Activated CD4-positive, alpha-beta T cell treated with anti-CD3 and anti-CD28 coated beads, Interleukin-10, Interleukin-2, amounts not matched to agents 100 ng/mL and 50 ng/mL, durations not matched to agents 16 hours and 8 hours (primary cell): ENCODE measurements at regions not wholly inside any gene's neighbourhood (a gene's known extent, or its start where the extent isn't known, plus 50 kb on each side); places are given as distances from the start of the nearest gene placed in this dataset.

ENCODE experiments used
- DNase-seq: peaks from one replicate; pipeline ENCODE4 v3.0.0-alpha.2; 2020

GRCh38 chr11:19512618-19513017, 200.0 kb upstream of the NAV2 start:
- DNase-seq: no peak

DNA sequence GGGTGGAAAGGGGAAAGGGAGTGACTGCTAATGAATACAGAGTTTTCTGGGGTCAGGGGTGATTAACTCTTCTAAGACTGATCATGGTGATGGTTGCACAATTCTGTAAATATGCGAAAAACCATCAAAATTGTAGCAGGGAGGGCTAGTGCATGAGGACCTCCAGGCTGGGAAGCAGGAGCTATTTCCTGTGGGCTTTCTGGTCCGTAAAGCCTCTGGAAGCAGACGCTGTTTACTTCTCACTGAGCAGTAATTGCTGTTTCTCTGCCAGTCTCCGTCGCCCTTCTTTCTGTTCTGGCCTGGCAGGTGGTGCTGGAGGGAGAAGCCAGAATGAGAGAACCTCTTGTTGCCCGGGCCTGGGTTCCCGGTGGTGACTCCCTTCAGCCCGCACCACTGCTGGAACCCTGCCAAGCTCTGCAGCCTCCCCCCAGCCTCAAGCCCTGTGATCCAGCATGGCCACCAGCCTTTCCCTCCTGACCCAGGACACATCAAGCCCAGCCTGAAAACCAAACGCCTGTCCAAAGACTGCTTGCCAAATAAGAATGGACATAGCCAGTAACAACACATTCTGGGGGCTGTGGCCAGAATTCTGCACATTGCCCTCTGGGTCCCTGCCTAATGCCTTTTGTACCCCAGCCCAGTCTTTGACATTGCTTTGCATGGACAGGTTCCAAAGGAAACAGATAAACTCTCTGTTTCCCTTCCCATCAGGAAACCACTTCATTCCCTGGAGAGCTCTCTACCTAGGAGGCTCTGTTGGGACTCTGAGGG, 201.0 kb upstream of the NAV2 start:
- no peak for DNase-seq

- no peak for DNase-seq
Measured at GRCh38 chr11:19511066-19511412, 201.6 kb upstream of the NAV2 start.

- no peak for DNase-seq
Measured at GRCh38 chr11:19510468-19510867, 202.2 kb upstream of the NAV2 start.

- DNase-seq: no peak
Measured at GRCh38 chr11:19509215-19509614, 203.4 kb upstream of the NAV2 start.

DNA sequence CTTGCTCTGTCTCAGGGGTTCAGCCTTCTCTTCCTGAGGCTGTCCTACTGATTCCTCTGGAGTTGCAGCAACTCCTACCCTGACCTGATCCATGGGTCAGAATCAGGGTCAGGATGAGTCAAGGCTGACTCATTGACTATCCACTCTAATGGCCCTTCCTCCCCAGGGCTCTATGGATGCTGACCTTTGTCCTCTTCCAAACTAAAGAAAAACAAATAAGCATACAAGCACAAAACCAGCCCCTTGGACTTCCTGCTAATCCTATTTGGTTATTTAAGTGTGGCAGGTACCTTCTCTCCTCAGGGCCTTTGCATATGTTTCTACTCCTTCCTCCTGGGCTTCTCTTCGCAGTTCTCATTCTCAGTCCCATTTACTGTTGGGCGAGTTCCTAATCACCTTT, 204.5 kb upstream of the NAV2 start:
- no peak for DNase-seq

GRCh38 chr11:19506816-19507486, 205.7 kb upstream of the NAV2 start:
- no peak for DNase-seq

DNA sequence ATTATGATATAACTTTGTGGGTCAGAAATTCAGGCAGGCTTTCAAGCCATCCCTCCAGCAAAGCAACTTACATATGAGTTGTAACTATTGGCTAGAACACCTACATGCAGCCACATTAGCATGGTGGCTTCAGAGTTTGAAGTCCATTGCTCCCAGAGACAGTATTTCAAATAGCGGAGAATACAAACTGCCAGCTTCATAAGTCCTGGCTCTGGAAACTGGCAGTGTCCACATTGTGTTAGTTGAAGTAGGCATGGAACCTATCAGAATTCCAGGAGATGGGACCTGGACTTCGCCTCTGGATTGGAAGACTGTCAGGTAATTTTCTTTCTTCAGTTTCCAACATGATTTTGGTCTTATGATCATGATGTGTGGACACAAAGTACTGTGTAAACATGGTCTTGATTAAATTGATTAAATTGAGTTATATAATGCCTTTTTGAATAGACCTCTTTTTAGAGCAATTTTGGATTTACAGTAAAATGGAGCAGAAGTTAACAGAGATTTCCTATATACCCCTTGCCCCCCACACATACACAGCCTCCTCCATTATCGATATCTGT, 209.9 kb upstream of the NAV2 start:
- no peak for DNase-seq

GRCh38 chr11:19501631-19502030, 211.0 kb upstream of the NAV2 start:
- DNase-seq: no peak

DNA sequence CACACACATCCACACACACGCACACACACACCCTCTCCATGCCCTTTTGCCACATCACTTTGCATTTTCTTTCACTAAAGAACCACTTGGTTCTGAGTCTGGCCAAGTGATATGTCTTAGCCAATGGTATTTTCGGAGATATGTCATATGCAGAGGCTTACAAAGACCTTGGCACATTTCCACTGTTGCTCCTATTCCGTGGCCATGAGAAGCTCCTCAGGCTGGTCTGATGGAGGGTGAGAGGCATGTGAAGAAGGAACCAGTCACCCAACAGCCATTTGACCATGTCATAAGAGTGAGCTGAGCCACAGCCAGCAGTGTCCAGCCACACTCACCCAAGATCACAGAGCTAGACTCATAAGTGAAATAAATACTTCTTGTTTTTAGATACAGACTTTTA, 212.6 kb upstream of the NAV2 start:
- DNase-seq: no peak

DNA sequence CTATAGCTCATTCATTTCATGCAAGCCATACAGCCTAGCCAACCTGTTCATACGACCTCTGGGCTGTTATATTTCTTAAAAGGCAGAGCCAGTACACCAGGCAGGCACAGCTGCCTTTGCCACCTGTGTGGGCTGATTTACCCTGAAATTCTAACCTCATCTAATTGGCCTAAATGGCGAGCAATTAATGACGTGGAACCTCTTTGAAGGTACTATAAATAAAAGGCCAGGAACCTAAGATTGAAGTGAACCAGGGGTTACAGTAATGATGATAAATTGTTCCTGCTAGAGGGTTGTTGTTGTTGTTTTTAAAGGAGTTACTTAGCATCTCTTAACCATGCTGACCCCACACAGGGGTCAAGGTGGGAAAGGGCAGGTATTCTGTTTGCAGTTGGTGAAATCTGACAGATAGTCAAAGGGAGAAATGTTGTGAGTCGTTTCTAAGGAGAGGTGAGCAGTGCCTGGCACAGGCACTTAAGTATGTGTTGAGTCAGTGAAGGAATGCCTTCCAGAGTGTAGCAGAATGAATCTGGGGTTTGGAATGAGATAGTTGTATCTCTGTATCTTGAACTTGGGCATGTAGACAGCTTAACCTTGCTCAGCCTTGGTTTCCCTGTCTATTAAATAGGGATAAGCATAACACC, 213.5 kb upstream of the NAV2 start:
- DNase-seq: no peak

DNA sequence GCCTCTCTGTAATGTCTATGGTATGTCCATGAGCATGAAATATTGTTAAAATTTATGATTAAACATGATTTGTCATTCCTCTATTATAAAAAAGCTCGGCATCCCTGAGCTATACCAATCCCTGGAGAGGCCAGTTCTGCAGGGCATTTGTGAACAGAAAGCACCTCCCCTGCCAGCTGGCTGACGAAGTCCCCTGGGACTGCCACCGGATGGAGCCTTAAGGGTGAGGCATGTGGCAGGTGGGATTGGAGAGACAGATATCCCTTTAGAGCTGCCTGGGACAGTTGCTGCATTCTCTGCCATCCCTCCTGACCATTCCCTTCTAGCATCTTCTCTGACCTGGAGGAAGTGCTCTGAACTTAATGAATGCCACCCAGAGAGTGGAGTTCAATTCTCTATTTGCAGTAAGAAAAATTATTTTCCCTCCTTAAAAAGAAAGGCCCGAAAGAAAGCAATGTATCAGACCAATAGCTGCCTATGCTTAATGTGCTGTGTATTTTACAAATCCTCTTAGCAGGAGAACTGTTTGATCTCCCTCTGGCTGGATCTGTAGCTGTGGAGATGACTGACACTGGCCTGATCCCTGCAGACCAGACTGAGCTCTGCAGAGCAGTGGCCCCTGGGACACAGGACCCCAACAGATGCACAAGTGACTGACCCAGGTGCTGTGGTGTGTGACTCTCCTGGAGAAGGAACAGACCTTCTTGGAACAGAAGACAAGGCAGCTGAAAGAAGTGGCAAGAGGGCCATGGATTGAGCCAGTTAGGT, 219.0 kb upstream of the NAV2 start:
- no peak for DNase-seq

GRCh38 chr11:19482319-19483100, 230.1 kb upstream of the NAV2 start:
- DNase-seq: no peak

GRCh38 chr11:19480540-19480939, 232.1 kb upstream of the NAV2 start:
- no peak for DNase-seq

GRCh38 chr11:19478891-19479290, 233.7 kb upstream of the NAV2 start:
- no peak for DNase-seq

DNA sequence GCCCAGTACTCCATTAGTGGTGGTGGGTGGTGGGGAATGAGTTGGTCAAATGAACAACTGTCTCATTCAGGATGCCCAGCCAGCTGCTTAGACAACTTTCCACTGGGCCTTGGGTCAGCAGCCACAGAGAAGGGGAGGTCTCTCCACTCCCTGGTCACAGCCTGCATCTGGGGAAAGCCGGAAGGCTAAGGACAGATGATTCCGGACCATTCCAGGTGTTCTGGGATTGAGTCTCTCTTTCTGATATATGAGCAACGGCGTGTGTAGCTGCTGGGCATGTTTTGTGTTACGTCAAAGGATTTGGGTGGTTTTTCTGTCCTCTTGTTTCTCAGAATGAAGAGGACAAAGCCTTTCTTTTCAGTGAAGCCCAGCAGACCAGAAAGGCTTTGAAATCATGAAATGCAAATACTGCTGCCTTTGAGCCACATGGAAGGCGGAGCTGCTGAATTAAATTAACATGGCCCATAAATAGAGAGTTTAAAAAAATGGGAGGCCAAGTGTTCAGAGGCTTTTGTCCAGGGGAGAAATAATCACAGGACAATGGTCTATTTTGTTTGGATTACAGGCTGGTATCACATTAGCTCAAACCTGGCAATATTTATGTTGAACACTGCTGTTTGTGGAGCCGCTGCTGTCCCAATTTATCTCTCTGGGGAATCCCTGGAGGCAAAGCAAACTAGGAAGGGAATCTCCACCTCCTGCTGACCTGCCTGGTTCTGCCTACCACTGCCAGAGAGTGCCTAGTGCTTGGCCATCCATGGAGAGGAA, 234.4 kb upstream of the E2F8 start:
- DNase-seq: no peak

DNA sequence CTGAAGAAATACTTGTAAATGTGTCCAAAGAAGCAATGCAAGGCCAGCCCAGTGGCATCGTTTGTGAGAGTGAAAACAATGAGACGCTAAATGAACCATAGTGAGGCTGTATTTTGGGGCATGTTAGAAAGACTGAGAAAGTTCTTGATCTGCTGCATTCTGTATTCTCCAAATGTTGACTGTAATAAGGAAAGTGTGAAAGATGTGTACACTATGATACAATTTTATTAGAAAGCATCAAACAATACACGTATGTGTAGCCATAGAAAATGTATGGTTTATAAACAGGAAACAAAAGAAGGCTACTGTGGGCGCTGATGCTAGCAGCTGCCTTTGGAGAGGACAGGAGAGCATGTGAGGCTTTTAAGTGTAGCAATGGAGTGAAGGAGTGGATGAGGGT, 233.5 kb upstream of the E2F8 start:
- DNase-seq: no peak

GRCh38 chr11:19472679-19473078, 231.9 kb upstream of the E2F8 start:
- no peak for DNase-seq

DNA sequence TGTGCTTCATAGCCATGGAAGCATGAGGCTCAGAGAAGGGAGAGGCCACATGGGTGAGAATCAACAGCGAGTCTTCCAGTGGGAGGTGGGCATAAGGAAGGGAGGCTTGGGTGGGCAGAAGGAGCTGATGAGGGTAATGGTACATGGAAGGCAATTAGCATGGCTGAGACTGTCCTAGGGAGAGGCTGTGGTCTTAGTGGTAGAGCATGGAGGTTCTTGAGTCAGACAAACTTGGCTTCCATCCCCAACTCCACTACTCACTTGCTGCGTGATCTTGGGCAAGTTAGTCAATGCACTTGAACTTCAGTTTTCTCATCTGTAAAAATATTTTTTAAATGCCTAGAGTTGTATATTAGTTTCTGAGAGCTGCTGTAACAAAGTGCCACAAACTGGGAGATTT, 227.2 kb upstream of the E2F8 start:
- DNase-seq: no peak

DNA sequence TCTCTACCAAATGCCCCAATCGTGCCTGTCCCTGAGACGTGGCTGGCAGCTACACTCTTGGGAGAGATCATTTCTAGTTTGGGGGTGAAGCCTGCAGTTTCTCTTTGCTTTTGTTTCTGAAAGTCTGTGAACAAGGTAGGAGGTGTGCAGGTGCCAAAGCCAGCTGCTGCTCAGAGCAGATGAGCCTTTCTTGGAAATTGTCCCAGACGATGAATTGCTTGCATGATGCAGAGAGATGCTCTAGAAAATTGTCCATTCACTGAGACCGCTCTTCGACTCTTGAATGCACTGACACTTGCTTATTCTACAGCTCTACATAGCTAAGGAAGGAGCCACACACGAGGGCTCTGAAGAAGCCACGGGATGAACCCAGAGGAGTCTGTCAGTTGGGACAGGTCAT, 225.6 kb upstream of the E2F8 start:
- no peak for DNase-seq

DNA sequence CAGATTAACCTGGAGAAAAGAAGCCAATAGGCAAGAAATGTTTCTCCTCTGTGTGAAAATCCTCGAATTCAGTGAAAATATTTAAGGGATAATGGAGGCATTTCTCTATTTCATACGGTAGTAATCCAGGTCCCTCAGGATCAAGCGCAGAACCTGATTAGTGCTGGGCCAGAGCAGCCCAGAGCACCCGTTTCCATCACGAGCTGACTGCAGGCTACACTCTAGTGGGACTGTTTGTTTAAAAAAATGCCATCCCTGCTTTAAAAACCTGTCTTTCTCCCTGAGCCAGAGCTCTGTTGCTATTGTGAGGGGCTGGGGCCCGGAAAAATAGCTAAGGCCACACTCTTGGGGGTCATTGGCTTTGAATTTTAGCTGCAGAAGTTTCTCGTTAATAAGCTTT, 223.2 kb upstream of the E2F8 start:
- DNase-seq: no peak
